Ishikawa (cell line): ENCODE measurements at regions not wholly inside any gene's neighbourhood (a gene's known extent, or its start where the extent isn't known, plus 50 kb on each side); places are given as distances from the start of the nearest gene placed in this dataset.

Source experiments
- CEBPB ChIP-seq: IDR thresholded peaks from 2 replicates; pipeline ENCODE4 v1.6.1; 2012
- CREB1 ChIP-seq: IDR thresholded peaks from 2 replicates; pipeline ENCODE4 v1.6.1; 2012; ENCODE audit warnings: low read depth
- EGR1 ChIP-seq: IDR thresholded peaks from 2 replicates; pipeline ENCODE4 v1.6.1; 2012
- EP300 ChIP-seq: IDR thresholded peaks from 2 replicates; pipeline ENCODE4 v1.6.1; 2012; ENCODE audit warnings: borderline replicate concordance
- FOXM1 ChIP-seq: IDR thresholded peaks from 2 replicates; pipeline ENCODE4 v1.6.1; 2012; ENCODE audit warnings: low read depth, borderline replicate concordance
- NFIC ChIP-seq: IDR thresholded peaks from 2 replicates; pipeline ENCODE4 v1.6.1; 2012
- RAD21 ChIP-seq: IDR thresholded peaks from 2 replicates; pipeline ENCODE4 v1.6.1; 2012; ENCODE audit warnings: low read depth
- REST ChIP-seq: IDR thresholded peaks from 2 replicates; pipeline ENCODE4 v1.6.1; 2012; ENCODE audit warnings: low read depth, mild to moderate bottlenecking
- TAF1 ChIP-seq: IDR thresholded peaks from 2 replicates; pipeline ENCODE4 v1.6.1; 2012; ENCODE audit warnings: low read depth, mild to moderate bottlenecking
- TCF12 ChIP-seq: IDR thresholded peaks from 2 replicates; pipeline ENCODE4 v1.6.1; 2012; ENCODE audit warnings: low read depth
- TEAD4 ChIP-seq: IDR thresholded peaks from 2 replicates; pipeline ENCODE4 v1.6.1; 2012
- USF1 ChIP-seq: IDR thresholded peaks from 2 replicates; pipeline ENCODE4 v1.6.1; 2012
- YY1 ChIP-seq: IDR thresholded peaks from 2 replicates; pipeline ENCODE4 v1.6.1; 2012; ENCODE audit warnings: low read depth
- ZBTB7A ChIP-seq: IDR thresholded peaks from 2 replicates; pipeline ENCODE4 v1.6.1; 2012; ENCODE audit warnings: low read depth
- TF ChIP-seq, protein P1 (sequence below): IDR thresholded peaks from 2 replicates; pipeline ENCODE4 v1.6.1; 2012

DNA sequence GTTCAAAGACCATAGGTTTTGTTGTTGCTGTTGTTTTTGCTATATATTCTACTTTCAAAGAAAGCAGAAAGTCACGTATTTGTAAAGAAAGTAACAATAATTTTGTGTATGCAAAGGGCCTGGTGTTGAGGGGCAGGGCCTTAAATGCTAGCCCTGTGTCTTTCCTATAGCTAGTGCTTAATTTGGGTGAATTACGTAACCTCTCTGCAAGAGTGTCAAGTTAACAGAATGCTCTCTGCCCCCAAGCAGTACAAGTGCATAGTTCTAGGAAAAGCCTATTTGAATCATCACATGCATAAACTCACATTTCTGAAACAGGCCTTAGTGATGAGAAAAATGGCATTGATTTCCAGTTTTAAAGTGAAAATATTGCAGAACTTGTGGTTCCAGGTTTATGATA is 663.6 kb downstream of the STIM2 start:
- TF ChIP-seq TCF12 (no peak), CEBPB (peak; percentile 38; the same call in 1 of the 2 replicates)

DNA sequence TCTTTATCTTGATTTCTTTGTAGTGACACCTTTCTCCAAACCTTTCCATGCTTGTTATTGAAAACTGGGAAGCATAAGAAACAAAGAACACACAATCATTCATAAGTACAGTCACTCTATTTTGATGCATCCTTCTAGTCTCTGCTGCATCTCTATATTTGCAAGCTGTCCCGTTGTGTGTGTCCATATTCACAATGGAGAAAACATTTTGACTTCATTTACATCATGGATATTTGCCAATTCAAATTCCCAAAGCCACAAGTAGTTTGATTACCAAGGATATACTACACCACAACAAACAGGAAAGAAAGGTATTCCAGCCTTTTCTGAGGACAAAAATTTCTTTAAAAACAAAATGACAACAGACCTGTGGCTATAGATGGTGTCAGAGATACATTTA is 673.8 kb downstream of the STIM2 start:
- no peak for TF ChIP-seq USF1
- no peak for TF ChIP-seq EP300
- no peak for TF ChIP-seq CREB1
- no peak for TF ChIP-seq TEAD4
- TF ChIP-seq YY1, result no peak
- TF ChIP-seq NFIC, result no peak
- no peak for TF ChIP-seq EGR1
- TF ChIP-seq CEBPB, result no peak
- TF ChIP-seq, protein P1, sequence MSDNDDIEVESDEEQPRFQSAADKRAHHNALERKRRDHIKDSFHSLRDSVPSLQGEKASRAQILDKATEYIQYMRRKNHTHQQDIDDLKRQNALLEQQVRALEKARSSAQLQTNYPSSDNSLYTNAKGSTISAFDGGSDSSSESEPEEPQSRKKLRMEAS, result no peak
- TF ChIP-seq TCF12, result no peak
- no peak for TF ChIP-seq FOXM1
- TF ChIP-seq TAF1, result no peak
- no peak for TF ChIP-seq ZBTB7A
- no peak for TF ChIP-seq REST
- no peak for TF ChIP-seq RAD21

- TF ChIP-seq USF1 (no peak), EGR1 (no peak)
These were observed 707.8 kb downstream of the STIM2 start for GRCh38 chr4:27568236-27568951.

DNA sequence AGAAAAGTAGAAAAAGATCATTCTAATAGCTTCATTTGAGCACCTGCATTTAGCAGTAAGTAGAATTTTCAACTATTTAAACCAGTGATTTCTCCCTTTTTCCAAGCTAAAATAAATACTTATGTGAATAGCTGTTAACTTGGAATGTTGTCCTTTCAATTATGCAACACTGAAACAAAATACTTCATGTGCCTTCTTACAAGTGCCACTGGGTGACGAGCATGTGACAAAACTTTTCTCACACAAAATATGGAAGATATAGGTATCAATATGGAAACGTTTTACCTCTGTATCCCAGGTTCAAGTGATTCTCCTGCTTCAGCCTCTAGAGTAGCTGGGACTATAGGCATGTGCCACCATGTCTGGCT is 708.3 kb downstream of the STIM2 start:
- TF ChIP-seq TAF1 (no peak), TEAD4 (no peak), TCF12 (no peak), FOXM1 (no peak), RAD21 (no peak), USF1 (no peak), REST (no peak), CREB1 (no peak), EGR1 (no peak), NFIC (no peak), CEBPB (no peak), EP300 (no peak), ZBTB7A (no peak), YY1 (no peak)
- TF ChIP-seq, protein P1, result no peak

GRCh38 chr4:27574743-27575142 is 714.1 kb downstream of the STIM2 start:
- TF ChIP-seq TCF12 (no peak), TAF1 (no peak), EP300 (no peak), USF1 (no peak), CREB1 (no peak), CEBPB (no peak), EGR1 (no peak), ZBTB7A (no peak), RAD21 (no peak)
- TF ChIP-seq, protein P1, result no peak
